Hypothalamus (tissue), 51 donors: ENCODE measurements at regions not wholly inside any gene's neighbourhood (a gene's known extent, or its start where the extent isn't known, plus 50 kb on each side); places are given as distances from the start of the nearest gene placed in this dataset.
"Not testable (repeated sequence)": the region's sequence is repeated elsewhere in the genome, so short reads cannot be mapped to it uniquely, and the experiment has no call there.

Source experiments
- DNase-seq, 51 donors: peaks; one replicate each; lab custom pipeline; 2025; lab: John Stamatoyannopoulos, UW

GRCh38 chr7:63096141-63096540 lies 902.5 kb upstream of the ZNF722 start:
- DNase-seq: no peak

- no peak for DNase-seq
These were observed 894.0 kb upstream of the ZNF722 start for GRCh38 chr7:63104666-63105065.

- no peak for DNase-seq
These were observed 892.7 kb upstream of the ZNF722 start for GRCh38 chr7:63105978-63106377.

- DNase-seq: no peak
These were observed 891.9 kb upstream of the ZNF722 start for GRCh38 chr7:63106506-63107388.

- DNase-seq: not testable (repeated sequence)
These were observed 887.1 kb upstream of the ZNF722 start for GRCh38 chr7:63111511-63111910.

- DNase-seq: no peak
These were observed 885.6 kb upstream of the ZNF722 start for GRCh38 chr7:63112764-63113712.

GRCh38 chr7:63113713-63114285 lies 884.9 kb upstream of the ZNF722 start:
- DNase-seq: no peak

- no peak for DNase-seq
These were observed 884.2 kb upstream of the ZNF722 start for GRCh38 chr7:63114371-63114985.
